ENCODE measurements at regions not wholly inside any gene's neighbourhood (a gene's known extent, or its start where the extent isn't known, plus 50 kb on each side); places are given as distances from the start of the nearest gene placed in this dataset.
"Not testable (repeated sequence)": the region's sequence is repeated elsewhere in the genome, so short reads cannot be mapped to it uniquely, and the experiment has no call there.

DNA sequence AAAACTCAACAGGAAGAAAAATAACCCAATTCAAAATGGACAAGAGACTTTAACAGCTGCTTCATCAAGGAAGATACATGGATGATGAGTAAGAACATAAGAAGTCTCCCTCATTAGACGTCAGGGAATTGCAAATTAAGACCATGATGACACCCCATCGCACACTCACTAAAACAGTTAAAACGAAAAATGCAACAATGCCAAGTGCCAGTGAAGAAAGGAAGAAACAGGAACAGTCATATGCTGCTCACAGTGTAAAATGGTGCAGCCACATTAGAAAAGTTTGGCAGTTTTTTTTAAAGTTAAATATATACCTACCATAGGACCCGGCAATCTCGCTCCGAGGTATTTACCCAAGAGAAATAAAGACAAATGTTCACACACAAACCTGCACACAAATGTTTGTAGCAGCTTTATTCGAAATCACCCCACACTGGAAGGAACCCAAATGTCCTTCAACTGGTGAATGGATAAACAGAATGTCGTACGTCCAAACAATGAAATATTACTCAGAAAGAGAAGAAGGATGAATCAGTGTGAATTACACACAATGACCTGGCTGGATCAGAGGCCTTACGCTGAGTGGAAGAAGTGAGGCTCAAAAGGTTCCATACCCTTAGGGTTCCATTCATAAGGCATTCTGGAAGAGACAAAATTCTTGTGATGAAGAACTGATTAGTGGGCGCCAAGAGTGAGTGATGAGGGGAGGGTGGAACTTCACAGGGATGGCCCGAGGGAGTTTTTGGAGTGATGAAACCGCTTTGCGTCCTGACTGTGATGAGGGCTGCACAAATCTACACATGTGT lies 110.3 kb downstream of the C16orf95 start:
- no peak for DNase-seq (ENCODE audit: low read depth)

DNA sequence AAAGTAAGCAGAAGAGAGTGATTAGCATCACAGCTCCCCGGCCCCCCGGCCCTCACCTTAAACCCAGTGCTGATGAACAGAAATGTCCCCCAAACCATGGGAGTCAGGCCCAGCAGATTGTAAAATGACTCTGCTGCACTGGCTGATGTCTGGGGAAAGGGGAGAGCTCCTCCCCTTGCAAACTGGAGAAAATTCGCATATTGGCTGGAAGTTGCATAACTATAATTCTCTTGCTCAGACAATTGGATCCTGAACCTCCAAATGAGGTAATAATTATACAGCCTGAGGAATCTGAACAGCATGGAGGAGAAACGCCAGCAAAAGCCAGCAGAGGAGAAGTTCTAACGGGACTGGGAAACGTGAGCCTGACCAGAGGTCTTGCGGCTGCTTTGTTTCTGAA lies 109.7 kb downstream of the C16orf95 start:
- no peak for DNase-seq (ENCODE audit: low read depth)

DNA sequence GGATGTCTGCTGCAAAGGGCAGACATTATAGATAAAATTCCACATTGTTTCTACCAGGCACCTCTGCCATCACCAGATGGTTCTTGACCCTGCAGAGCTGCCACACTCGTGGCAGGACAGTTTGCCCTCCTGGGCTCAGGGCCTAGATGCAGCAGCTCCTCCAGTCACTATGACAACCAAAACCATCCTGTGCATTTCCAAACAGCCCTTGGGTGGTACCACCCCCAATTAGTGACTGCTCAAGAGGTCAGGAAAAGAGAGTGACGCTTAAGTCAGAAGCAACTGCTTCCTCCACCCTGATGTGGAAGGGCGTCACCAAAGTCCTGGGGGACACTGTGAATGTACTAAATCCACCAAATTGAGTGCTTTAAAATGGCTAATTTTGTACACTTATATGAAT lies 109.2 kb downstream of the C16orf95 start:
- no peak for DNase-seq (ENCODE audit: low read depth)

DNA sequence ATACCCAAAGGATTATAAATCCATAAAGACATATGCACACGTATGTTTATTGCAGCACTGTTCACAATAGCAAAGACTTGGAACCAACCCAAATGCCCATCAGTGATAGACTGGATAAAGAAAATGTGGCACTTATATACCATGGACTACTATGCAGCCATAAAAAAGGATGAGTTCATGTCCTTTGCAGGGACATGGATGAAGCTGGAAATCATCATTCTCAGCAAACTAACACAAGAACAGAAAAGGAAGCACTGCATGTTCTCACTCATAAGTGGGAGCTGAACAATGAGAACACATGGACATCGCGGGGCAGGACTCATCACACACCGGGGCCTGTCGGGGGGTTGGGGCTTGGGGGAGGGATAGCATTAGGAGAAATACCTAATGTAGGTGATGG lies 108.2 kb downstream of the C16orf95 start:
- DNase-seq (ENCODE audit: low read depth) = not testable (repeated sequence)

DNA sequence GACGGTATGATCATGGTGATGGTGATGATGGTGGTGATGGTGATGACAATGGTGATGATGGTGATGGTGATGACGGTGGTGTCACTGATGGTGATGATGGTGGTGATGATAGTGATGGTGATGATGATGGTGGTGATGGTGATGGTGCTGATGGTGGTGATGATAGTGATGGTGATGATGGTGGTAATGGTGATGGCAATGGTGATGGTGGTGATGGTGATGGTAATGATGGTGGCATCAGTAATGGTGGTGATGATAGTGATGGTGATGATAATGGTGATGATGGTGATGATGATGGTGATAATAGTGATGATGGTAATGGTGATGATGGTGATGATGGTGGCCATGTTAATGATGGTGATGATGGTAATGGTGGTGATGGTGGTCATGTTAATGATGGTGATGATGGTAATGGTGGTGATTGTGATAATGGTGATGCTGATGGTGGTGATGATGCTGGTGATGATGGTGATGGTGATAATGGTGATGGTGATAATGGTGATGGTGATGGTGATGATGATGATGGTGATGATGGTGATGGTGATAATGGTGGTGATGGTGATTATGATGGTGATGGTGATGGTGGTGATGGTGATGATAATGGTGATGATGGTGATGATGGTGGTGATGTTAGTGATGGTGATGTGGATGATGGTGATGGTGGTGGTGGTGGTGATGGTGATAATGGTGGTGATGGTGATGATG lies 107.2 kb downstream of the C16orf95 start:
- DNase-seq (ENCODE audit: low read depth) = no peak

DNA sequence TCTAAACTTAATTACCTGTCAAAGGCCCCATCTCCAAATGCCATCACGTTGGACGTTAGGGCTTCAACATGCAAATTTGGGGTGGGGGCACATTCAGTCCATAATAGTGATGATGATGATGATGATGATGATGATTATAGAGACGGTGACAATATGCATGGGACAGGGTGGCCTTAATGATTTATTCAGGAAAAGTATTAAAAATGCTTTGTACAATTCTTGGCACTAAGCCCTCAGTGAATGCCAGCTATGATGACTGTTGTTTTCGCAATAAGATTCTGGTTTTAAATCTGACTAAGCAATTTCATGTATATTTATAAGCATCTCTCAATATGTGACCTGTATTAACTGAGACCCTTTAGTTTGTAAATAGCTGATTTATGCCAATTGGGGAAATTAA lies 106.3 kb downstream of the C16orf95 start:
- DNase-seq (ENCODE audit: low read depth) = no peak

DNA sequence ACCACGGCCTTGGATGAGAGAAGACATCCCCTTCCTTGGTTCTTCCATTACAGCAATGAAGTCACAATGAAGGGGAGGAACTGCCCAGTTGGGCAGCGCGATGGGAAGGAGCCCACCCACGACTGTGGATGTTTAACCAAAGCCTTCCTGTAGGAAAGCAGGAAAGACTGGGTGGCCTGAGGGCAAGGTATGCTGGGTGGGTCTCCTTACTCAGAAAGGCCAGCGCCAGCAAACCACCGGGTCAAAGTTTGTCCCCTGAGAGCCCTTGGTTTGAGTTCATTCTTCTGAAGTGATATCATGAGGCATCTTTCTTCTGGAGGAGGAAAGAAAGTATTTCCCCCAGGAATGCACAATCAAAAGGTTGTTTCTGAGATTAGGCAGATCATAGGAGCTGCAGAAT lies 105.2 kb downstream of the C16orf95 start:
- no peak for DNase-seq (ENCODE audit: low read depth)

DNA sequence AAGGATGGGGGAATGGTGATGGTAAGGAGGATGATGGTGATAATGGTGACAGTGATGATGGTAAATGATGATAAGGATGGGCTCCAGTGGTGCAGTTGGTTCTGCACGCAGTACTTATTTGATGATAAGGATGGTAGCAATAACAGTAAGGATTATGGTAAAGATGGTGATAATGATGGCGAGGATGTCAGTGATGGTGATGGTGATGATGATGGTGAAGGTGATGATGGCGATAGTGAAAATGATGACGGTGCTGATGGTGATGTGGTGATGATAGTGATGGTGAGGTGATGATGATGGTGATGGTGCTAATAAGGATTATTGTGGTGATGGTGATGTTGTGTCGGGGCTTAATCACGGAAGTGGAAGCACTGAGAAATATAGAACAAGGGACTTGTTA lies 103.7 kb downstream of the C16orf95 start:
- no peak for DNase-seq (ENCODE audit: low read depth)

DNA sequence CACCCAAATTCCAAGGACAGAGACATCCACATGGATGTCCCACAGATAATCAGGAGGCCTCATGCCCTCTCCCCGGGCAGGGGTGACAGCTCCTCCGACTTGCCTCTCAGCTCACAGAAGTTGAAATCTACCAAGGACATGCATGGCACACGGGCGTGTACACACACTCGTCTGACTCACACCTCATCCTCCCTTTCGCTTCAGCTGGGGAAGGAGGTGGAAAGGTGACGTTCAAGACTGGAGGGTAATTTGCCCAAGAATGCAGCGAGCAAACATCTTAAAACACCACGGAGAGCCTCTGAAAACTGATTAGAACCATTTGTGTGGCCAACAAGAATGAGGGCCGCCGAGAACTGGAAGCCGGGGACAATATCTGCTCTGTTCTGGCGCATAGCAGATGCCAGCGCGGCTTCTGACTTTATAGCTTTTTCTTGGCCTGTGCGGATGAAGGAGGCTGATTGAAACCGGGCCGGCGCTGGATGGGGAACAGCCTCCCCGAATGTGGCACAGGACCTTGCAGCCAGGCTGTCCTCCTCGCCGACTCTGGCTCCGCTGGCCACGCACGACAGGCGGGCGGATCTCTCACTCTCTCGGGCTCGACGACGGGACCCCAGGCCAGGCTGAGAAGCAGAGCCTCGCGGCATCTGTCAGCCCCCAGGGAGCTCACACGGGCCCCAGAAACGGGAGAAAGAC lies 100.9 kb downstream of the C16orf95 start:
- no peak for DNase-seq (ENCODE audit: low read depth)

DNA sequence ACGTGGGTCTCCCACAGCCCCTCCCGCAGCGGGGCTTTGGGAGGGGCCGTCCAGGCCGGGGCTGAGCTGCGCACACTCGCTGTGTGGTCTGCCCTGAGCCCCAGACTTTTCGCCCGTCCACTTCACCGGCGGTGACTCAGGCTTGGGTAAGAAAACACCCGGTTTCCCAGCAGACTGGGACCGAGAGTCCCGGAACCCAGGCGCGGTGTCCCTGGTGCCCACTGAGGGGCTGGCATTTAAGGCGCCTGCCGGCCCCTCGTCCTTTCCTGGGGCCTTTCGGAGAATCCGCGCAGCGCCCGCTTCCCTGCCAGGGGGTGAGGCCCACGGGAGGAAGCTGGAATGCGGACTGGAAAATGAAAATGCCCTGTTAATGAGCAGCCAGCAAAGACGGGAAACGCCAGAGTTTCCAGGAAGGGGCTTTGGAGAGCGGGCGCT lies 100.3 kb downstream of the C16orf95 start:
- DNase-seq (ENCODE audit: low read depth) = no peak

DNA sequence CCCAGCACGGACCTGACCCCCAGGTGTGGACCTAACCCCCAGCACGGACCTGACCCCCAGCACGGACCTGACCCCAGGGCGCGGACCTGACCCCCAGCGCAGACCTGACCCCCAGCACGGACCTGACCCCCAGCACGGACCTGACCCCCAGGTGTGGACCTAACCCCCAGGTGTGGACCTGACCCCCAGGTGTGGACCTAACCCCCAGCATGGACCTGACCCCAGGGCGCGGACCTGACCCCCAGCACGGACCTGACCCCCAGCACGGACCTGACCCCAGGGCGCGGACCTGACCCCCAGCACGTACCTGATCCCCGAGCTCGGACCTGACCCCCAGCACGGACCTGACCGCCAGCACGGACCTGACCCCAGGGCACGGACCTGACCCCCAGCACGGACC lies 99.4 kb downstream of the C16orf95 start:
- DNase-seq (ENCODE audit: low read depth) = not testable (repeated sequence)

DNA sequence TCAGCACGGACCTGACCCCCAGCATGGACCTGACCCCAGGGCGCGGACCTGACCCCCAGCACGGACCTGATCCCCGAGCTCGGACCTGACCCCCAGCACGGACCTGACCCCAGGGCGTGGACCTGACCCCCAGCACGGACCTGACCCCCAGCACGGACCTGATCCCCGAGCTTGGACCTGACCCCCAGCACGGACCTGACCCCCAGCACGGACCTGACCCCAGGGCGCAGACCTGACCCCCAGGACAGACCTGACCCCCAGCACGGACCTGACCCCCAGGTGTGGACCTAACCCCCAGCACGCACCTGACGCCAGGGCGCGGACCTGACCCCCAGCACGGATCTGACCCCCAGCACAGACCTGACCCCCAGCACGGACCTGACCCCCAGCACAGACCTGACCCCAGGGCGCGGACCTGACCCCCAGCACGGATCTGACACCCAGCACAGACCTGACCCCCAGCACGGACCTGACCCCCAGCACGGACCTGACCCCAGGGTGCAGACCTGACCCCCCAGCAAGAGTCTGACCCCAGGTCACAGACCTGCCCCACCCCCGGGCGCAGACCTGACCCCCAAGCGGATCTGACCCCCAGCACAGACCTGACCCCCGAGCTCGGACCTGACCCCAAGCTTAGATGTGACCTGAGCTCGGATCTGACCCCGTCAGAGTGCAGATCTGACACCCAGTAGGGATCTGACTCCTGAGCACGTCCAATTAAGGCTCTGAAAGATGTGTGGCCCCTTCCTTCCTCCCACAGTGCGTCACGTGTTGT lies 98.7 kb downstream of the C16orf95 start:
- no peak for DNase-seq (ENCODE audit: low read depth)

DNA sequence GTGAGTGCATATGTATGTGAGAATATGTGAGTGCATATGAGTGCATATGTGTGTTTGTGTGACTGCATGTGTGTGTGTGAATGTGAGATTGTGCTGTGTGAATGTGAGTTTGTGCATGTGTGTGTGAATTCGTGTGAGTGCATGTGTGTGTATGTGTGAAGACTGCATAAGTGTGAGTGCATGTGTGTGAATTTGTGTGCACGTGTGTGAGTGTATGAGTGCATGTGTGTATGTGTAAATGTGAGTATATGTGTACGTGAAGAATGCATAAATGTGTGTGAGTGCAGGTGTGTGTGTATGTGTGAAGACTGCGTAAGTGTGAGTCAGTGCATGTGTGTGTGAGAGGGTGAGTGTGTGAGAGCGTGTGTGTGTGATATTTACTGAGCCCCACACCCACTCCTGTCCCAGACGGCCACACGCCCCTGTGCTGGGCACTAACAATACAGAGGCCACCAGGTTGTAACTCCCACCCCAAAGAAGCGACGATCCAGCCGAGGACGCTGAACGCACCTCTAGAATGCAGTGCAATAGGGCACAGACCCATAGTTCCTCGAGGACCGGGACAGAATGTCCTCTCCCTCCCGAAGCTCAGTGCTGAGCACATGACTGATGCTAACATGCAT lies 97.8 kb downstream of the C16orf95 start:
- DNase-seq (ENCODE audit: low read depth) = no peak

DNA sequence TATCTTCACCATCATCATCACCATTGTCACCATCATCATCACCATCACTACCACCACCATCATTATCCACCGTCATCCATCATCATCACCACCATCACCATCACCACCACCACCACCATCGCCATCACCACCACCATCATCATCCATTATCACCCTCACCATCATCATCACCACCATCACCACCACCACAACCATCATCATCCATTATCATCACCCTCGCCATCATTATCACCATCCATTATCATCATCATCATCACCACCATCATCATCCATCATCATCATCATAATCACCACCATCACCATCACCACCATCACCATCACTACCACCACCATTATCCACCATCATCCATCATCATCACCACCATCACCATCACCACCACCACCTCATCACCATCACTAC lies 95.6 kb downstream of the C16orf95 start:
- DNase-seq (ENCODE audit: low read depth) = no peak

DNA sequence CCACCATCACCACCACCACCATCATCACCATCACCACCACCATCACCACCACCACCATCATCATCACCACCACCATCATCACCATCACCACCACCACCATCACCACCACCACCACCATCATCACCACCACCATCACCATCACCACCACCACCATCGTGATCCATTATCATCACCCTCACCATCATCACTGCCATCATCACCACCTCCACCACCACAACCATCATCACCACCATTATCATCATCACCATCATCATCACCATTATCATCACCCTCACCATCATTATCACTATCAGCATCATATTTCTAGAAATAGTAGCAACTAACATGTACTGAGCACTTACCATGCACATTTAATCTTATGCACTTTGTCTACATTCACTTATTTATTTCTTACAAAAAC lies 94.9 kb downstream of the C16orf95 start:
- DNase-seq (ENCODE audit: low read depth) = no peak

DNA sequence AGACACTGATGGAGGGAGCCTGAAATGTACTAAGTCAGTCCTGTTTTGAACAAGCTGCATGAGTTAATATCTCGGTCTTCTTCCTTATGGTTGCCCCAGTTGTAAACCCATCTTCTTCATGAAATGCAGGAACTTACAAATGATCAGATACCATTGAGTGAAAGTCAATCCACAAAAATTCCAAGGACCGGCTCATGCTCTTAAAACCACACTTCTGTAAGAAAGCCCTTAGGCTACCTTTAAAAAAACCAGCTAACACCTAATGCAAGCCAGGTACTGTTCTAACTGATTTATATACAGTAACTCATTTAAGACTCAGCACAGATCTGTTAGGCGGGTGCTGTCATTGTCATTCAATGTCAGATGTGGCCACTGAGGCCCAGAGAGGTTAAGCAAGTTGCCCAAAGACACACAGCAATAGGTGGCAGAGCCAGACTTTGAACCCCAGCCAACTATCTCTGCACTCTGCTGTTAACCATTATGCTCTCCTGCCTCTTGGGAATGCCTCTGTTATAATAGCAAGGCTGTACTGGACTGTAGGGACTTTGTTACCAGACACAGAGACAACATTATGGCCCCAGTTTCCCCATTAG lies 93.4 kb downstream of the C16orf95 start:
- DNase-seq (ENCODE audit: low read depth) = no peak

DNA sequence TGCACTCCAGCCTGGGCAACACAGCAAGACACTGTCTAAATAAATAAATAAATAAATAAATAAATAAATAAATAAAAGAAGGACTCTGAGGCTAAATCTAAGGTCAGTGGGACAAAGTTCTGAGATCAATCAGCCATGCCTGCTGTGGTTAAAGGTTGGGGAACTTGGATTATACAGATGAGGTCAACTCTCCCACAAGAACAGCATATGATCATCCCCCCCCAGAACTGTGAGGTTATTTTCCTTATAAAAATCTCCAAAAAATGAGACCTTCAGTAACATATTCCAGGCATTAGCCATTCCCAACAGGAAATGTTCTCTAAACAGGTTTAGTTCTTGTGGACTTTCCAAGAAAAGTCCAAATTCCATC lies 90.3 kb downstream of the C16orf95 start:
- DNase-seq (ENCODE audit: low read depth) = no peak

DNA sequence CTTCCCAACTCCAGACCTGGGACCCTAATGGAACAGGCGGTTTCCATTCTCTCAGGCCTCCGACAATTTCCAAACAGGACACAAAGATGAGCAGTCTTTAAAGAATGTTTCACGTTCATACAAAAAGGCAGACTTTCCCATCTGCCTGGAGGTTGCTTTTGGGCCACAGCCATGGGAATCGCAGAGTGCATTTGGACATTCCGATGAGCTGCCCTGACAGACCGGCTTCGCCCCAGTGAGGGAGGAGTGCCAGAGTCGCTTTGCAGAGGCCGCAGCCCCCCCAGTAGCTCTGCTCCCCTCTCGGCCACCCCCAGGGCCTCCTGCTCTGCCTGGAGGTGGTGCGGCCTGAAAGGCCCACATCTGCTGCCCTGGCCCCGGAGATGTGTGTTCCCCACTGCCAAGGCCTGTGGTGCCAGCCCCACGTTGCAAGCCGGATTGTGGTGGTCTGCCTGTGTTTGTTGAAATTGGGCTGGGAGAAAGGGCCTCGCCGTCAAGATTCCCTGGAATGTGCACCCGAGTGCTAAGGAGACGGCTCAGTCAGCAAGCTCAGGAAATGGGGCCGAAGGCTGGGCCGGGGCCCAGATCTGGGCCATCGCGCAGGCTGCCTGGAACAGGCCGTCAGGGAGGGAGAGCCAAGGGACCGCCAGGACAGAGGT lies 89.8 kb downstream of the C16orf95 start:
- no peak for DNase-seq (ENCODE audit: low read depth)

DNA sequence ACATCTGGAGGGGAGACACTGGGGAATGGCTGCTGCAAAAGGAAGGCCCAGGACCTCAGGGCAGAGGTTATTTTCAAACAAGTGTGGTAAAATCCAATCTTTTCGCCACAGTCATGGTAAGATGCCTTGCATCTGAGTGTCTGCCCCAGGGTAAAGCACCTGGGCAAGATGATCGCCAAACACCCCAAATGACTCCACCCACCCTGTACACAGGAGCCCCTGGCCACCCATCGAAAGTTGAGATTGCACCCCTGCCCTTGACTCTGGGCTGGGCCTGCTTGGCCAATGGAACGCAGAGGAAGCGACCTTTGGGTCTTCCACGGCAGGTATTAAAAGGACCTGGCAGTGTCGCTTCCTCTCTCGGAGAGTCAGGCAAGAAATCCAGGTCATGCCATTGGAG lies 88.8 kb downstream of the C16orf95 start:
- DNase-seq (ENCODE audit: low read depth) = no peak

DNA sequence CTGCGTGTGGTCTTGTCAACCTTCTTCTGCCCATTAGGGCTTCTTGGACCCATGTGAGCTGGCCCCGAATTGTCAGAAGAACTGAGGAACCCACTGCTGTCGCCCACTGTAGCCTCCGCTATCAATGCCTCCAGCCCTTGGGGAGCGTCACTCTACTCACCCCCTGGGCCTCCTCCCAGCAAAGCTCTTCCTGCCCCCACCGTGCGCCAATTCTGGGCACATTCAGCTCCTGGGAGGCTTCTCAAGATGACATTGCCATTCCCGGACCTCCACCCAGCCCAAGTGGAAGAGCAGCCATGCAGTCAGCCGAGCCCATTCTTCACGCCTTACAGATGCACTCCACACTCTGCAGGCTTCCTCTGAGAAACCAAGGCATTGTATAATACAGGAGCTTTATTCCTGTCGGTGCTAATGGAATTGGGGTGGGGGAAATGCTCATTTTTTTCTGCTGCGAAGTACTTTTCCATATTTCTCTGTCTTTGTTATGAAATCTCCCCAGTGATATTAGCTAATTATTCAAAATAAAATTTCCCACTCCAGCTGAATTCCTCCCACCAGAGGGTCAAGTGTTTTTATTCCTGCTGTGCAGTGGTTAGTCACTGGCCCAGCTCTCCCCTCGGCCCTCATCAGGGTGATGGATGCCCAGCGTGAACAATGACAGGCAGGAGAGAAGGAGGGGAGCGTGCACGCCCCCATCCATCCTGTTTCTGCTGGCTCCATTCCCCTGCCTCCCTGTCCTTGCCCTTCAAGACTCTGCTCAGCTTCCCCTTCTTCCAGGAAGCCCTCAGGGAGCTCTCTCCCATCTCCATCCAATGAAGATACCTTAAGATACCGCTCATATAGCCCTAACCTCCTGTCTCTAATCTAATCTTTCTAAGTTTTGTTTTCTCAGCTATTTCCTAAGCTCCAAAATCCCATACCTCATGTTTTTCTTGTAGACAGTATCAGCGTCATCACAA lies 87.7 kb downstream of the C16orf95 start:
- no peak for DNase-seq (ENCODE audit: low read depth)
